ENCODE measurements at regions not wholly inside any gene's neighbourhood (a gene's known extent, or its start where the extent isn't known, plus 50 kb on each side); places are given as distances from the start of the nearest gene placed in this dataset.

GRCh38 chr3:31373681-31374080, 159.0 kb upstream of the STT3B start:
- TF ChIP-seq, protein P1, sequence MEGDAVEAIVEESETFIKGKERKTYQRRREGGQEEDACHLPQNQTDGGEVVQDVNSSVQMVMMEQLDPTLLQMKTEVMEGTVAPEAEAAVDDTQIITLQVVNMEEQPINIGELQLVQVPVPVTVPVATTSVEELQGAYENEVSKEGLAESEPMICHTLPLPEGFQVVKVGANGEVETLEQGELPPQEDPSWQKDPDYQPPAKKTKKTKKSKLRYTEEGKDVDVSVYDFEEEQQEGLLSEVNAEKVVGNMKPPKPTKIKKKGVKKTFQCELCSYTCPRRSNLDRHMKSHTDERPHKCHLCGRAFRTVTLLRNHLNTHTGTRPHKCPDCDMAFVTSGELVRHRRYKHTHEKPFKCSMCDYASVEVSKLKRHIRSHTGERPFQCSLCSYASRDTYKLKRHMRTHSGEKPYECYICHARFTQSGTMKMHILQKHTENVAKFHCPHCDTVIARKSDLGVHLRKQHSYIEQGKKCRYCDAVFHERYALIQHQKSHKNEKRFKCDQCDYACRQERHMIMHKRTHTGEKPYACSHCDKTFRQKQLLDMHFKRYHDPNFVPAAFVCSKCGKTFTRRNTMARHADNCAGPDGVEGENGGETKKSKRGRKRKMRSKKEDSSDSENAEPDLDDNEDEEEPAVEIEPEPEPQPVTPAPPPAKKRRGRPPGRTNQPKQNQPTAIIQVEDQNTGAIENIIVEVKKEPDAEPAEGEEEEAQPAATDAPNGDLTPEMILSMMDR (IDR thresholded peaks at IDR 0.05) = no peak
- no peak for TF ChIP-seq POLR2A (IDR thresholded peaks at IDR 0.05)

Data from body of pancreas (tissue), 4 donors.